MV-4-11 (cell line): ENCODE measurements at regions not wholly inside any gene's neighbourhood (a gene's known extent, or its start where the extent isn't known, plus 50 kb on each side); places are given as distances from the start of the nearest gene placed in this dataset.

ENCODE experiments used
- DNase-seq: peaks from one replicate; lab custom pipeline; 2025; lab: John Stamatoyannopoulos, UW

DNA sequence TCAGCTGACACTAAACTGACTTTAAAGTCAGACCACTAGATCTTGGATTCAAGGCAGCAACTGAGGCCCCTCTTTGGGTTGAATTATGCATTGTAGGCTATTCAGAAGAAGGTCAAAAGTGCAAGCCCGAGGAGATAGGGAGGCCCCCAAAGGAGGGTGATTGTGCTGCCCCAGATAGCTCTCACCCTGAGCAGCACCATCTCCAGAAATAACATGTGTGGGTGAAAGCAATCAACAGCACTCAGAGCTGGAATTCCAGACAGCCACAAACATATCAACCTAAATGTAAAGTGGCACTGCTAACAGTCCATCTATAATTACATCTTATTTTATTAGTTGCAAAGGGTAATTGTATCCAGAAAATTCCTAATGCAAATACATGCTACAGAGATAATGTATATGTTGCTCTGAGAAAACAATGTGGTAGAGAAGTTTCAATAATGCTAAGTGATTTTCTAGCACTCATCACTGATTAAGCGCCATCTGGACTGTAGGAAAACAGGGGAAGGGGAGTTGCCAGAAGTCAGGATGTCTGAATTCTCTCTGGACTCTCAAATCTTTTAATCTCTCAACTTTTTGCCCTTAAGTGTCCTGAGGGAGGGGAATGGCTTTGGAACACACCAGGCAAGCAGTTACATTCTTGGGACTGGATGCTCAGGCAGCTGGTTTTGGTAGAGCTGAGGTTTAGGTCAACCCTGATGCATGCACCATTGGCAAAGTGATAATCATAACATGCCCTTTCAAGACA, 61.8 kb upstream of the SFRP2 start:
- DNase-seq: no peak

DNA sequence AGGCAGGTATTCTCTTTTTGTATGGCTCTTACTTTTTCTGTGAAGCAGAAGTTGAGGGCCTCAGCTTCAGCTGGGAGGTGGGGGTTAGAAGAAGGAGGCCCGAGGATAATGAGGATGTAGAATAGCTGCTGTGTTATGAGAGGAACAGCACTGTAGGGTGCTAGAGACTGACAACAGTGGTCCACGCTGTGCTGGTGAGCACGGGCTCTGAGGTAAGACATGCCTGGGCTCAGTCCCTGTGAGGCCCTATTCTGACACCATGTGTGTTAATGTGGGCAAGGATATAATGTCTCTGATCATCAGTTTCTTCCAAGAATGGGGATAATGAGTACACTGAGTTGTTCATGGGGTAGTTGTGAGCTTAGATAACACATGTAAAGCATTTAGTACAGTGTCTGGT, 55.3 kb upstream of the SFRP2 start:
- no peak for DNase-seq
